DND-41 (cell line): ENCODE measurements at regions not wholly inside any gene's neighbourhood (a gene's known extent, or its start where the extent isn't known, plus 50 kb on each side); places are given as distances from the start of the nearest gene placed in this dataset.

Source experiments
- CTCF ChIP-seq: IDR thresholded peaks from 2 replicates; pipeline ENCODE4 v1.5.1; 2012; ENCODE audit warnings: borderline replicate concordance, low read length, moderate library complexity, mild to moderate bottlenecking; ENCODE audit not compliant: poor library complexity, severe bottlenecking; ENCODE audit errors: extremely low read depth
- EZH2 ChIP-seq: IDR thresholded peaks from 3 replicates; pipeline ENCODE4 v1.6.1; 2012; ENCODE audit warnings: borderline replicate concordance, low read depth, mild to moderate bottlenecking, moderate library complexity, low read length, inconsistent platforms; ENCODE audit not compliant: severe bottlenecking

- TF ChIP-seq CTCF = no peak
- no peak for TF ChIP-seq EZH2
Measured at GRCh38 chr2:3034396-3034795, 343.2 kb downstream of the EIPR1 start.
